ENCODE measurements at regions not wholly inside any gene's neighbourhood (a gene's known extent, or its start where the extent isn't known, plus 50 kb on each side); places are given as distances from the start of the nearest gene placed in this dataset.

DNA sequence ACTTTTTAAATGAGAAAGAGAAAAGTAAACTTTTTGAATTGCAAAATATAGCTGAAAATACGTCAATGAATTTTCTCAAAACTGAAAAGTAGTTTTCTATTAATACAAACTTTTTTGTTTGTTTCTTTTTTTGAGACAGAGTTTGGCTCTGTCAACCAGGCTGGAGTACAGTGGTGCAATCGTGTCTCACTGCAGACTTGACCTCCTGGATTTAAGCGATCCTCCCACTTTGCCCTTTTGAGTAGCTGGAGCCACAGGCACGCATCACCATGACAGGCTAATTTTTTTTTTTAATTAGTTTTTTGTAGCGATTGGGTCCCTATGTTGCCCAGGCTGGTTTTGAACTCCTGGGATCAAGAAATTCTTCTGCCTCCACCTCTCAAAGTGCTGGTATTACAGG is 610.4 kb downstream of the ELAVL2 start:
- H3K4me3 ChIP-seq = no peak overlapping the region
- intact Hi-C loops (cut with DNase I) = no loop called here
- WGBS, 2 donors = 62 to 70% methylated on average over 5 of the region's 5 CpGs
- ATAC-seq (no peak), DNase-seq (no peak)
- H3K9me3 ChIP-seq = peaks cover 0 to 2% (median 0%) of the 10 kb centered on the region in 11 donors
- H3K36me3 ChIP-seq = no peaks in the 10 kb centered on the region
- TF ChIP-seq, protein P1, sequence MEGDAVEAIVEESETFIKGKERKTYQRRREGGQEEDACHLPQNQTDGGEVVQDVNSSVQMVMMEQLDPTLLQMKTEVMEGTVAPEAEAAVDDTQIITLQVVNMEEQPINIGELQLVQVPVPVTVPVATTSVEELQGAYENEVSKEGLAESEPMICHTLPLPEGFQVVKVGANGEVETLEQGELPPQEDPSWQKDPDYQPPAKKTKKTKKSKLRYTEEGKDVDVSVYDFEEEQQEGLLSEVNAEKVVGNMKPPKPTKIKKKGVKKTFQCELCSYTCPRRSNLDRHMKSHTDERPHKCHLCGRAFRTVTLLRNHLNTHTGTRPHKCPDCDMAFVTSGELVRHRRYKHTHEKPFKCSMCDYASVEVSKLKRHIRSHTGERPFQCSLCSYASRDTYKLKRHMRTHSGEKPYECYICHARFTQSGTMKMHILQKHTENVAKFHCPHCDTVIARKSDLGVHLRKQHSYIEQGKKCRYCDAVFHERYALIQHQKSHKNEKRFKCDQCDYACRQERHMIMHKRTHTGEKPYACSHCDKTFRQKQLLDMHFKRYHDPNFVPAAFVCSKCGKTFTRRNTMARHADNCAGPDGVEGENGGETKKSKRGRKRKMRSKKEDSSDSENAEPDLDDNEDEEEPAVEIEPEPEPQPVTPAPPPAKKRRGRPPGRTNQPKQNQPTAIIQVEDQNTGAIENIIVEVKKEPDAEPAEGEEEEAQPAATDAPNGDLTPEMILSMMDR (IDR thresholded peaks at IDR 0.05) = no peak
- H3K27ac ChIP-seq = no peak overlapping the region
- no peaks in the 10 kb centered on the region for H3K27me3 ChIP-seq
- H3K4me1 ChIP-seq = no peaks in the 10 kb centered on the region

- no peak overlapping the region for H3K4me3 ChIP-seq
- peaks cover 0 to 8% (median 0%) of the 10 kb centered on the region in 11 donors for H3K9me3 ChIP-seq
- no peak overlapping the region for H3K27ac ChIP-seq
- H3K27me3 ChIP-seq = no peaks in the 10 kb centered on the region
- WGBS, 2 donors = 83 to 87% methylated on average over 13 of the region's 13 CpGs
- TF ChIP-seq, protein P1 (IDR thresholded peaks at IDR 0.05) = no peak
- intact Hi-C loops (cut with DNase I) = no loop called here
- no peak for DNase-seq
- no peak for ATAC-seq
- no peaks in the 10 kb centered on the region for H3K4me1 ChIP-seq
- no peaks in the 10 kb centered on the region for H3K36me3 ChIP-seq
Observed at GRCh38 chr9:23219471-23219870, 606.6 kb downstream of the ELAVL2 start.

DNA sequence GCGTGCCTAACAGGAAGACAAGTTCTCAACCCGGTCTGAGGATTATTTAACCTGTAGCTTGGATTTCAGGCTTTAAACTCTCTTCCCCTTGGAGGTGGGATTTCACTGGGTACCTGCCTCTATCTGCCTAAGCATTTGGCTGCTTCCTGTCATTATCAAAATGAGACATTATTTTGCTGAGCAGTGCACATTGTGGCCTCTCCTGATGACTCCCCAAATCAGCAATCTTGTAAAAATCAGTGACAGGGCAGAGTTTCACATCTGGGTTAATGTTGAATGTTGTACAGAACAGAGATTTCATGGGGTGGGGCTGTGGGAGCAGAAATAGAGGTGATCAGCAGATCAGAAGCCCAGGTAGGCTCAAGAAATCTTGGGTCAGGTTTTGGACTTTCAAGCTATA is 605.9 kb downstream of the ELAVL2 start:
- Histone ChIP-seq H3K9me3 (peaks cover 0 to 8% (median 0%) of the 10 kb centered on the region in 11 donors), H3K27me3 (no peaks in the 10 kb centered on the region), H3K4me1 (no peaks in the 10 kb centered on the region), H3K4me3 (no peak overlapping the region), H3K27ac (no peak overlapping the region), H3K36me3 (no peaks in the 10 kb centered on the region)
- no peak for DNase-seq
- TF ChIP-seq, protein P1 (IDR thresholded peaks at IDR 0.05) = no peak
- WGBS, 2 donors = 62 to 63% methylated on average over 2 of the region's 2 CpGs
- intact Hi-C loops (cut with DNase I) = no loop called here
- no peak for ATAC-seq

DNA sequence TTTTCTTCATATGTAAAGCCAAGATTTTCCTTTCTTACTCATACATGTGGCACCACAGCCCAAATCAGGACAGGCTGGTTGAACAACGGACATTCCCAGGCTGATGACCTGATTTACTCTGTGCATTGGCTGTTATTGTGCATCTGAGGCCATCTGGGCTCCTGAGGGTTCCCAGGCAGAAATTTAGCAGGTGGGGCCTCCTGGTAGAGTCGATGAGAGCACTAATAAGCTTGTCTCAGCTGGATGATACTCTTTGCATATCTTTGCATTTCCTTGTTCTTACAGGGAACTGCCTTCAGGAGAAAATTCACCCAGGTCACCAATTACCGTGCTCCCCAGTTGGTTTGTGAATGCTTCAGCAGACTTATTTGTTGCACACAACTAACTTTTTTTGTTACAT is 605.1 kb downstream of the ELAVL2 start:
- no peak overlapping the region for H3K27ac ChIP-seq
- 66% methylated on average over 3 of the region's 3 CpGs for WGBS, 2 donors
- H3K27me3 ChIP-seq = no peaks in the 10 kb centered on the region
- H3K4me3 ChIP-seq = no peak overlapping the region
- DNase-seq (no peak), ATAC-seq (no peak)
- peaks cover 0 to 8% (median 0%) of the 10 kb centered on the region in 11 donors for H3K9me3 ChIP-seq
- intact Hi-C loops (cut with DNase I) = no loop called here
- no peaks in the 10 kb centered on the region for H3K36me3 ChIP-seq
- TF ChIP-seq, protein P1 (IDR thresholded peaks at IDR 0.05) = no peak
- H3K4me1 ChIP-seq = no peaks in the 10 kb centered on the region

Measured in heart right ventricle (tissue), 16 donors.